GM19240 (cell line): ENCODE measurements at regions not wholly inside any gene's neighbourhood (a gene's known extent, or its start where the extent isn't known, plus 50 kb on each side); places are given as distances from the start of the nearest gene placed in this dataset.

ENCODE experiments used
- DNase-seq: peaks from one replicate; pipeline ENCODE4 v3.0.0; 2011; ENCODE audit warnings: low spot score; ENCODE audit not compliant: insufficient read length

GRCh38 chr17:79539944-79540705 is 70.7 kb downstream of the RBFOX3 start:
- no peak for DNase-seq

GRCh38 chr17:79538291-79538690 is 72.6 kb downstream of the RBFOX3 start:
- no peak for DNase-seq

GRCh38 chr17:79537686-79538085 is 73.2 kb downstream of the RBFOX3 start:
- no peak for DNase-seq

GRCh38 chr17:79537061-79537460 is 73.8 kb downstream of the RBFOX3 start:
- no peak for DNase-seq

GRCh38 chr17:79536212-79536840 is 74.5 kb downstream of the RBFOX3 start:
- no peak for DNase-seq

GRCh38 chr17:79535728-79536025 is 75.2 kb downstream of the RBFOX3 start:
- no peak for DNase-seq

- no peak for DNase-seq
These were observed 75.8 kb downstream of the RBFOX3 start for GRCh38 chr17:79534851-79535727.

GRCh38 chr17:79534111-79534510 is 76.7 kb downstream of the RBFOX3 start:
- DNase-seq = no peak

- DNase-seq = no peak
These were observed 77.7 kb downstream of the RBFOX3 start for GRCh38 chr17:79533116-79533515.

- DNase-seq = no peak
These were observed 78.6 kb downstream of the RBFOX3 start for GRCh38 chr17:79532107-79532790.

- DNase-seq = no peak
These were observed 79.4 kb downstream of the RBFOX3 start for GRCh38 chr17:79531191-79532095.

GRCh38 chr17:79530361-79531105 is 80.3 kb downstream of the RBFOX3 start:
- DNase-seq = no peak

- DNase-seq = no peak
These were observed 81.2 kb downstream of the RBFOX3 start for GRCh38 chr17:79529661-79530081.

GRCh38 chr17:79528592-79529125 is 82.2 kb downstream of the RBFOX3 start:
- no peak for DNase-seq

- DNase-seq = no peak
These were observed 83.5 kb downstream of the RBFOX3 start for GRCh38 chr17:79527306-79527705.

GRCh38 chr17:79525793-79526677 is 84.8 kb downstream of the RBFOX3 start:
- DNase-seq = no peak

- no peak for DNase-seq
These were observed 86.4 kb downstream of the RBFOX3 start for GRCh38 chr17:79524213-79525187.
